ENCODE measurements at regions not wholly inside any gene's neighbourhood (a gene's known extent, or its start where the extent isn't known, plus 50 kb on each side); places are given as distances from the start of the nearest gene placed in this dataset.

DNA sequence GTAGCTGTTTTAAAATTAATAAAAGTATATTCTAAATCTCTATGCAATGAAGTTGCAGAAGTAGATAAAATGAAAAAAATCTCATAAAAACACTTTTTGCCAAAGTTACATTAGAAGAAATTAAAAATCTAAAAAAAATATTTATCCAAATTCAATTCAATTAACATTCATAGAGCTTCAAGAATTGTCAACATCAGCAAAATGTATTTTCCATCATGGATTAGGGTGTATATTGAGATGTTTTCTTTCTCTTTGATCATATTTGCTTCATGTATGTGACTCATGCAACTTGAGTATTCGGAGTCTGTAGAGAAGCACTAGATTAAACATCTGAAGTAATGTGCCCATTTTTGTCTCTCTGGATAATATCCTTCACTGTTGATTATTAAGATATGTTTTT is 415.3 kb upstream of the FAM174A start:
- TF ChIP-seq CTCF (IDR thresholded peaks at IDR 0.05) (no peak), EZH2 (IDR thresholded peaks at IDR 0.05; ENCODE audit: borderline replicate concordance, insufficient read depth, low read depth, low read length, poor library complexity, severe bottlenecking) (no peak)
- Mint-ChIP-seq H3K9me3 (ENCODE audit: insufficient read depth) (no peaks in the 10 kb centered on the region), H3K4me3 (no peak overlapping the region), H3K27me3 (no peaks in the 10 kb centered on the region), H3K4me1 (no peaks in the 10 kb centered on the region), H3K27ac (no peak overlapping the region)
- ChIA-PET POLR2A (no interaction called here), CTCF (no interaction called here)
- Histone ChIP-seq H4K20me1 (ENCODE audit: control insufficient read depth, insufficient read depth, low read length, poor library complexity, severe bottlenecking) (no peaks in the 10 kb centered on the region), H3K27me3 (replicated peaks in 1 of 4; ENCODE audit: control extremely low read depth in 1 of 4, control insufficient read depth in 3 of 4, insufficient read depth in 4 of 4, low read length in 3 of 4) (no peaks in the 10 kb centered on the region), H3K27ac (ENCODE audit: low read length in 2 of 2) (no peak overlapping the region), H3K9me3 (ENCODE audit: control extremely low read depth in 1 of 3, control insufficient read depth in 2 of 3, insufficient read depth in 1 of 3, low read length in 2 of 3) (no peaks in the 10 kb centered on the region), H3K79me2 (ENCODE audit: control insufficient read depth, insufficient read depth, low read length) (no peaks in the 10 kb centered on the region), H3K36me3 (replicated peaks in 1 of 2; ENCODE audit: control extremely low read depth in 1 of 2, control insufficient read depth in 1 of 2, extremely low read depth in 1 of 2, insufficient read depth in 2 of 2, low read length in 1 of 2) (no peaks in the 10 kb centered on the region), H3K4me3 (ENCODE audit: control extremely low read depth in 1 of 5, extremely low read depth in 1 of 5, insufficient read depth in 1 of 5, low read depth in 2 of 5, low read length in 4 of 5) (no peak overlapping the region), H3K9ac (ENCODE audit: low read length) (no peak overlapping the region), H3K4me2 (replicated peaks; ENCODE audit: low read depth, low read length, poor library complexity, severe bottlenecking) (no peak overlapping the region), H3K4me1 (ENCODE audit: control insufficient read depth in 2 of 2, insufficient read depth in 2 of 2, low read length in 2 of 2) (no peaks in the 10 kb centered on the region), H2AFZ (ENCODE audit: insufficient read depth, low read depth, low read length, poor library complexity, severe bottlenecking) (no peak overlapping the region)
- intact Hi-C loops (cut with micrococcal nuclease), result no loop called here
- no CpG with 5 or more reads among the region's 1 CpG for WGBS (ENCODE audit: insufficient coverage)
- ATAC-seq (ENCODE audit: low read depth) (no peak), DNase-seq (no peak)

DNA sequence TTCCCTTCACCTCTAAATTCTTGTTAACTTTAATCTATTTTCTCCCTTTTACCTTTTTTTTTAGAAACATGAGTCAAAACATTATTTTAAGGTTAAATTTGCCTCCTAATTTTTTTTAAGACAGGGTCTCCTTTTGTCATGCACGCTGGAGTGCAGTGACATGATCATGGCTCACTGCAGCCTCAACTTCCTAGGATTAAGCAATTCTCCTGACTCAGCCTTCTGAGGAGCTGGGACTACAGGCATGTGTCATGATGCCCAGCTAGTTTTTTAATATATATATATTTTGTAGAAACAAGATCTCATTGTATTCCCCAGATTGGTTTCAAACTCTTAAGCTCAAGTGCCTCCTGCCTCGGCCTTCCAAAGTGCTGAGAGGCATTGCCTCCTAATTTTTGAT is 424.7 kb upstream of the FAM174A start:
- Mint-ChIP-seq H3K27me3 (no peaks in the 10 kb centered on the region), H3K4me3 (no peak overlapping the region), H3K27ac (no peak overlapping the region), H3K4me1 (no peaks in the 10 kb centered on the region), H3K9me3 (ENCODE audit: insufficient read depth) (peaks cover 10% of the 10 kb centered on the region)
- no CpG with 5 or more reads among the region's 2 CpGs for WGBS (ENCODE audit: insufficient coverage)
- intact Hi-C loops (cut with micrococcal nuclease), result no loop called here
- no peak overlapping the region for H3K4me2 ChIP-seq (replicated peaks; ENCODE audit: low read depth, low read length, poor library complexity, severe bottlenecking)
- no peak for ATAC-seq (ENCODE audit: low read depth)
- no peaks in the 10 kb centered on the region for H3K79me2 ChIP-seq (ENCODE audit: control insufficient read depth, insufficient read depth, low read length)
- CTCF ChIA-PET, result no interaction called here
- H3K4me3 ChIP-seq (ENCODE audit: control extremely low read depth in 1 of 5, extremely low read depth in 1 of 5, insufficient read depth in 1 of 5, low read depth in 2 of 5, low read length in 4 of 5), result no peak overlapping the region
- H3K27me3 ChIP-seq (replicated peaks in 1 of 4; ENCODE audit: control extremely low read depth in 1 of 4, control insufficient read depth in 3 of 4, insufficient read depth in 4 of 4, low read length in 3 of 4), result no peaks in the 10 kb centered on the region
- H3K36me3 ChIP-seq (replicated peaks in 1 of 2; ENCODE audit: control extremely low read depth in 1 of 2, control insufficient read depth in 1 of 2, extremely low read depth in 1 of 2, insufficient read depth in 2 of 2, low read length in 1 of 2), result no peaks in the 10 kb centered on the region
- H4K20me1 ChIP-seq (ENCODE audit: control insufficient read depth, insufficient read depth, low read length, poor library complexity, severe bottlenecking), result no peaks in the 10 kb centered on the region
- H2AFZ ChIP-seq (ENCODE audit: insufficient read depth, low read depth, low read length, poor library complexity, severe bottlenecking), result no peak overlapping the region
- H3K27ac ChIP-seq (ENCODE audit: low read length in 2 of 2), result no peak overlapping the region
- TF ChIP-seq CTCF (IDR thresholded peaks at IDR 0.05) (no peak), EZH2 (IDR thresholded peaks at IDR 0.05; ENCODE audit: borderline replicate concordance, insufficient read depth, low read depth, low read length, poor library complexity, severe bottlenecking) (no peak)
- no peaks in the 10 kb centered on the region for H3K4me1 ChIP-seq (ENCODE audit: control insufficient read depth in 2 of 2, insufficient read depth in 2 of 2, low read length in 2 of 2)
- DNase-seq, result no peak
- H3K9ac ChIP-seq (ENCODE audit: low read length), result no peak overlapping the region
- POLR2A ChIA-PET, result no interaction called here
- peaks cover 0 to 8% (median 3%) of the 10 kb centered on the region in 3 donors for H3K9me3 ChIP-seq (ENCODE audit: control extremely low read depth in 1 of 3, control insufficient read depth in 2 of 3, insufficient read depth in 1 of 3, low read length in 2 of 3)

All from B cell (primary cell).